ENCODE measurements at regions not wholly inside any gene's neighbourhood (a gene's known extent, or its start where the extent isn't known, plus 50 kb on each side); places are given as distances from the start of the nearest gene placed in this dataset.
"Not testable (repeated sequence)": the region's sequence is repeated elsewhere in the genome, so short reads cannot be mapped to it uniquely, and the experiment has no call there.

DNA sequence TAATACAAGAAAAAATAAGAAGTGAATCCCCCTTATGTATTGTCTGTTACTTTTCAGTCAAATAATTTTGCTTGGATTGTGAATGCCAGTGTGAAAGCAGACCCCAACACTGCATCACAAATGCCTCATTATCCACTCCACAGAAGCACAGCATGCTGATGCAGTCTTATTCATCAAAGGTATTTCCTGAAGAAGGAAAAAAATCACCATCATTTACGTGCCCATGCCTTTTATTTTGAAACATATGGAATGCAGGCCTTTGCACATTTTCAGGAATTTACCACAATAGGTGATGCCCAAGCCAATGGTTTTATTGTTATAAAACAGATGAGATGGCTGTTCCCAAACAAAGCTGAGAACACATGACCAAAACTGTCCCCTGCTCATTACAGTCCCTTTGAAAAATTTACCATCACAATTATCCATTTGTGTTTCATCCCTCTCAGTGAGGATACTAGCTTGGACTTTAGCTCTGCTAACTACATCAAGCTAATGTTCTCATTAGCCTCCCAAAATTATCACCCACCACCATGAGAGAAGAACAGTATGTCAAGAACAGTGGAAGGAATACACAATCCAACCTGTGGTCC, 180.6 kb upstream of the HTR1E start:
- H3K9me3 ChIP-seq = no peaks in the 10 kb centered on the region
- WGBS = 28% methylated on average over 1 of the region's 1 CpG
- no peaks in the 10 kb centered on the region for H3K36me3 ChIP-seq
- DNase-seq (ENCODE audit: low spot score) = no peak
- H3K4me3 ChIP-seq = no peak overlapping the region
- H3K4me1 ChIP-seq (replicated peaks) = no peaks in the 10 kb centered on the region
- intact Hi-C loops (cut with DNase I) = no loop called here
- H3K27me3 ChIP-seq (replicated peaks; ENCODE audit: insufficient read depth) = no peaks in the 10 kb centered on the region
- no peak overlapping the region for H3K27ac ChIP-seq
- TF ChIP-seq POLR2A (IDR thresholded peaks at IDR 0.05) = no peak
- TF ChIP-seq CTCF (IDR thresholded peaks at IDR 0.05) = no peak
- TF ChIP-seq POLR2AphosphoS5 (IDR thresholded peaks at IDR 0.05) = no peak

DNA sequence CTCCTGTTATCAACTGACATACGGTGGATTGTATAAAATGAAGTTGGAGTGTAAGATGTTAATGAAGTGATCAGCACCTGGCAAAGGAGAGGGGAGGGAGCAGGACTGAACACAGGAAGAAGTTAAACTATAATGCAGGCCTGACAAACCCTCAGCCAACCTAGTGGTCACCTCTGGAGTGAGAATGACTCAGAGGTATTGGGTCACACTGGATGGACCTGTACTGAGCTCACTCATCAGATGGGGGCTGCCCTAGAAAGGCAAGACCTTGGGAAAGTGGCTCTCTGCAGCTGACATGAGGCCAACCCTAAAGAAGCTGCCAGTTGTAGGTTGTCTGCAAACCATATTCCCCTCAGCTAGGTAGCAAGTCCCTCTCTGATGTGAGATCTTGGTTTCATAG, 193.3 kb upstream of the HTR1E start:
- Histone ChIP-seq H3K27ac (no peak overlapping the region), H3K4me1 (replicated peaks) (no peaks in the 10 kb centered on the region), H3K4me3 (no peak overlapping the region), H3K36me3 (no peaks in the 10 kb centered on the region), H3K9me3 (no peaks in the 10 kb centered on the region), H3K27me3 (replicated peaks; ENCODE audit: insufficient read depth) (no peaks in the 10 kb centered on the region)
- no peak for DNase-seq (ENCODE audit: low spot score)
- TF ChIP-seq POLR2A (IDR thresholded peaks at IDR 0.05) (no peak), CTCF (IDR thresholded peaks at IDR 0.05) (no peak), POLR2AphosphoS5 (IDR thresholded peaks at IDR 0.05) (no peak)
- intact Hi-C loops (cut with DNase I) = no loop called here
- WGBS = 0% methylated on average over 1 of the region's 1 CpG

DNA sequence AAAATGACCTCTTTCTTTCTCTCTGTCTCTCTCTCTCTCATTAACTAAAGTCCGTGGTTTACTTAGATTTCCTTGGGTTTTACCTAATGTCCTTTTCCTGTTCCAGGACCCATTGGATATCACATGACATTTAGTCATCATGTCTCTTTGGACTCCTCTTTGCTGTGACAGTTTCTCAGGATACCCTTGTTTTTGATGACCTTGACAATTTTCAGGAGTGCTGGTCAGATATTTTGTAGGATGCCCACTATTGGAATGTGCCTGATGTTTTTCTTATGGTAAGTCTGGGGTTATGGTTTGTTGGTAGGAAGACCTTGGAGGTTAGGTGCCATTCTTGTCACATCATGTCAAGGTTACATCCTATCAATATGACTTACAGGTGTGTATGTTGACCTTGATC, 199.2 kb upstream of the HTR1E start:
- H3K4me1 ChIP-seq (replicated peaks) = no peaks in the 10 kb centered on the region
- no peak overlapping the region for H3K27ac ChIP-seq
- no peak overlapping the region for H3K4me3 ChIP-seq
- no peak for DNase-seq (ENCODE audit: low spot score)
- no peaks in the 10 kb centered on the region for H3K9me3 ChIP-seq
- no peaks in the 10 kb centered on the region for H3K27me3 ChIP-seq (replicated peaks; ENCODE audit: insufficient read depth)
- no peaks in the 10 kb centered on the region for H3K36me3 ChIP-seq
- WGBS = 94% methylated on average over 1 of the region's 1 CpG
- no peak for TF ChIP-seq POLR2AphosphoS5 (IDR thresholded peaks at IDR 0.05)
- TF ChIP-seq CTCF (IDR thresholded peaks at IDR 0.05) = no peak
- no peak for TF ChIP-seq POLR2A (IDR thresholded peaks at IDR 0.05)
- intact Hi-C loops (cut with DNase I) = no loop called here

- H3K36me3 ChIP-seq; H3K4me3 ChIP-seq; H3K4me1 ChIP-seq (replicated peaks); H3K9me3 ChIP-seq; H3K27me3 ChIP-seq (replicated peaks; ENCODE audit: insufficient read depth); DNase-seq (ENCODE audit: low spot score); H3K27ac ChIP-seq; intact Hi-C loops (cut with DNase I): not testable (repeated sequence)
- WGBS = 100% methylated on average over 7 of the region's 8 CpGs
These were observed 205.7 kb upstream of the HTR1E start for GRCh38 chr6:86731631-86732030.

DNA sequence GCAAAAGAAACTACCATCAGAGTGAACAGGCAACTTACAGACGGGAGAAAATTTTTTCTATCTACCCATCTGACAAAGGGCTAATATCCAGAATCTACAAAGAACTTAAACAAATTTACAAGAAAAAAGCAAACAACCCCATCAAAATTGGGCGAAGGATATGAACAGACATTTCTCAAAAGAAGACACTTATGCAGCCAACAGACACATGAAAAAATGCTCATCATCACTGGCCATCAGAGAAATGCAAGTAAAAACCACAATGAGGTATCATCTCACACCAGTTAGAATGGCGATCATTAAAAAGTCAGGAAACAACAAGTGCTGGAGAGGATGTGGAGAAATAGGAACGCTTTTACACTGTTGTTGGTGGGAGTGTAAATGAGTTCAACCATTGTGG, 206.6 kb upstream of the HTR1E start:
- H3K4me1 ChIP-seq (replicated peaks); H3K4me3 ChIP-seq; H3K36me3 ChIP-seq; H3K27me3 ChIP-seq (replicated peaks; ENCODE audit: insufficient read depth); intact Hi-C loops (cut with DNase I); H3K27ac ChIP-seq; DNase-seq (ENCODE audit: low spot score); H3K9me3 ChIP-seq: not testable (repeated sequence)
- 97% methylated on average over 4 of the region's 4 CpGs for WGBS

- no peaks in the 10 kb centered on the region for H3K27me3 ChIP-seq (replicated peaks; ENCODE audit: insufficient read depth)
- 0% methylated on average over 1 of the region's 1 CpG for WGBS
- intact Hi-C loops (cut with DNase I) = no loop called here
- DNase-seq (ENCODE audit: low spot score) = no peak
- H3K9me3 ChIP-seq = no peaks in the 10 kb centered on the region
- H3K4me1 ChIP-seq (replicated peaks) = no peaks in the 10 kb centered on the region
- H3K36me3 ChIP-seq = no peaks in the 10 kb centered on the region
- no peak overlapping the region for H3K27ac ChIP-seq
- TF ChIP-seq POLR2A (IDR thresholded peaks at IDR 0.05) (no peak), CTCF (IDR thresholded peaks at IDR 0.05) (no peak), POLR2AphosphoS5 (IDR thresholded peaks at IDR 0.05) (no peak)
- no peak overlapping the region for H3K4me3 ChIP-seq
These were observed 207.1 kb upstream of the HTR1E start for GRCh38 chr6:86730216-86730615.

Data from prostate gland (tissue), 2 donors.